Fibroblast of lung (primary cell): ENCODE measurements at regions not wholly inside any gene's neighbourhood (a gene's known extent, or its start where the extent isn't known, plus 50 kb on each side); places are given as distances from the start of the nearest gene placed in this dataset.
A peak's percentile ranks its signal among the peaks of the same experiment; 100 is the strongest.

Experiments used
- DNase-seq, 2 donors: peaks; one replicate each; pipeline versions ENCODE4 v3.0.0 to v3.0.0-alpha.2; 2010; ENCODE audit warnings: low read depth in 2 of 2
- H2AFZ ChIP-seq: 2 replicates; pipeline ENCODE4 v1.5.1; 2012; ENCODE audit warnings: low read length, control low read depth, inconsistent platforms
- H3K27ac ChIP-seq: 2 replicates; pipeline ENCODE4 v1.5.1; 2011; ENCODE audit warnings: low read length, control low read depth; ENCODE audit not compliant: insufficient read depth
- H3K27me3 ChIP-seq: 2 replicates; pipeline ENCODE4 v1.5.1; 2011; ENCODE audit warnings: mild to moderate bottlenecking, low read length; ENCODE audit not compliant: control insufficient read depth, insufficient read depth
- H3K36me3 ChIP-seq: 2 replicates; pipeline ENCODE4 v1.5.1; 2011; ENCODE audit warnings: low read length; ENCODE audit not compliant: control insufficient read depth, insufficient read depth
- H3K4me1 ChIP-seq: 2 replicates; pipeline ENCODE4 v1.5.1; 2011; ENCODE audit warnings: low read length; ENCODE audit not compliant: control insufficient read depth, insufficient read depth; ENCODE audit errors: extremely low read depth
- H3K4me2 ChIP-seq: 2 replicates; pipeline ENCODE4 v1.5.1; 2011; ENCODE audit warnings: low read length, control low read depth; ENCODE audit not compliant: insufficient read depth; ENCODE audit errors: extremely low read depth
- H3K4me3 ChIP-seq, 4 experiments: fragments of 200-600 bp in 1 of 4; sonication (generic) in 1 of 4; replicated peaks in 1 of 4; 2 replicates each; pipeline ENCODE4 v1.5.1; 2011 to 2016; ENCODE audit warnings: low read length in 4 of 4, low read depth in 3 of 4, mild to moderate bottlenecking in 3 of 4, control low read depth in 2 of 4, inconsistent platforms in 1 of 4, mixed read lengths in 1 of 4; ENCODE audit not compliant: insufficient read depth in 1 of 4; ENCODE audit errors: control extremely low read depth in 1 of 4
- H3K79me2 ChIP-seq: 2 replicates; pipeline ENCODE4 v1.5.1; 2012; ENCODE audit warnings: mild to moderate bottlenecking, low read length, inconsistent platforms; ENCODE audit not compliant: control insufficient read depth, insufficient read depth
- H3K9ac ChIP-seq: 2 replicates; pipeline ENCODE4 v1.5.1; 2011; ENCODE audit warnings: mild to moderate bottlenecking, low read length, control low read depth; ENCODE audit not compliant: insufficient read depth
- H3K9me3 ChIP-seq: 2 replicates; pipeline ENCODE4 v1.5.1; 2012; ENCODE audit warnings: low read depth, low read length; ENCODE audit not compliant: control insufficient read depth, insufficient read depth
- H4K20me1 ChIP-seq: 2 replicates; pipeline ENCODE4 v1.5.1; 2011; ENCODE audit warnings: low read length; ENCODE audit not compliant: control insufficient read depth, insufficient read depth; ENCODE audit errors: extremely low read depth
- CTCF ChIP-seq, 2 donors: IDR thresholded peaks in 1 of 2; conservative IDR thresholded peaks in 1 of 2; 1 replicate in 1 of 2; 2 replicates in 1 of 2; pipeline ENCODE4 v1.5.1; 2011 to 2012; ENCODE audit warnings: low read length in 2 of 2, control low read depth in 1 of 2, inconsistent platforms in 1 of 2, low read depth in 1 of 2, mild to moderate bottlenecking in 1 of 2
- EZH2 ChIP-seq: IDR thresholded peaks from 2 replicates; pipeline ENCODE4 v1.5.1; 2012; ENCODE audit warnings: low read length, control low read depth, mild to moderate bottlenecking; ENCODE audit errors: missing control alignments

GRCh38 chr2:58938988-58939387 lies 697.9 kb upstream of the FANCL start:
- no peak overlapping the region for H3K9ac ChIP-seq
- H3K27ac ChIP-seq = no peak overlapping the region
- H3K4me1 ChIP-seq = no peaks in the 10 kb centered on the region
- no peak for TF ChIP-seq CTCF (conservative IDR thresholded peaks at IDR 0.05 in 1 of 2, IDR thresholded peaks at IDR 0.05 in 1 of 2; ENCODE audit: low read depth in 1 of 2, low read length in 2 of 2)
- TF ChIP-seq EZH2 = no peak
- no peaks in the 10 kb centered on the region for H3K79me2 ChIP-seq
- H3K4me2 ChIP-seq = no peak overlapping the region
- DNase-seq = no peak
- no peak overlapping the region for H2AFZ ChIP-seq
- H3K4me3 ChIP-seq = no peak overlapping the region
- H3K9me3 ChIP-seq = no peaks in the 10 kb centered on the region
- H4K20me1 ChIP-seq = no peaks in the 10 kb centered on the region
- no peaks in the 10 kb centered on the region for H3K27me3 ChIP-seq
- no peaks in the 10 kb centered on the region for H3K36me3 ChIP-seq

GRCh38 chr2:58932801-58933200 lies 691.7 kb upstream of the FANCL start:
- Histone ChIP-seq H3K9ac (no peak overlapping the region), H3K79me2 (no peaks in the 10 kb centered on the region), H3K4me3 (no peak overlapping the region), H3K27ac (no peak overlapping the region), H2AFZ (no peak overlapping the region), H3K4me1 (no peaks in the 10 kb centered on the region), H4K20me1 (no peaks in the 10 kb centered on the region), H3K9me3 (no peaks in the 10 kb centered on the region), H3K4me2 (no peak overlapping the region), H3K36me3 (no peaks in the 10 kb centered on the region), H3K27me3 (no peaks in the 10 kb centered on the region)
- TF ChIP-seq CTCF (conservative IDR thresholded peaks at IDR 0.05 in 1 of 2, IDR thresholded peaks at IDR 0.05 in 1 of 2; ENCODE audit: low read depth in 1 of 2, low read length in 2 of 2) = no peak
- no peak for TF ChIP-seq EZH2
- DNase-seq = no peak

GRCh38 chr2:58930537-58930936 lies 689.4 kb upstream of the FANCL start:
- Histone ChIP-seq H3K9ac (no peak overlapping the region), H4K20me1 (no peaks in the 10 kb centered on the region), H2AFZ (no peak overlapping the region), H3K27ac (no peak overlapping the region), H3K79me2 (no peaks in the 10 kb centered on the region), H3K9me3 (no peaks in the 10 kb centered on the region), H3K4me2 (no peak overlapping the region), H3K27me3 (no peaks in the 10 kb centered on the region), H3K36me3 (no peaks in the 10 kb centered on the region), H3K4me3 (no peak overlapping the region), H3K4me1 (no peaks in the 10 kb centered on the region)
- no peak for TF ChIP-seq CTCF (conservative IDR thresholded peaks at IDR 0.05 in 1 of 2, IDR thresholded peaks at IDR 0.05 in 1 of 2; ENCODE audit: low read depth in 1 of 2, low read length in 2 of 2)
- no peak for TF ChIP-seq EZH2
- DNase-seq = peak in 1 of 2 donors; percentile 56
